NCI-H128 (cell line): ENCODE measurements at regions not wholly inside any gene's neighbourhood (a gene's known extent, or its start where the extent isn't known, plus 50 kb on each side); places are given as distances from the start of the nearest gene placed in this dataset.
"Not testable (repeated sequence)": the region's sequence is repeated elsewhere in the genome, so short reads cannot be mapped to it uniquely, and the experiment has no call there.

Experiments used
- DNase-seq: peaks from one replicate; lab custom pipeline; 2025; ENCODE audit not compliant: unreplicated experiment; lab: John Stamatoyannopoulos, UW

DNA sequence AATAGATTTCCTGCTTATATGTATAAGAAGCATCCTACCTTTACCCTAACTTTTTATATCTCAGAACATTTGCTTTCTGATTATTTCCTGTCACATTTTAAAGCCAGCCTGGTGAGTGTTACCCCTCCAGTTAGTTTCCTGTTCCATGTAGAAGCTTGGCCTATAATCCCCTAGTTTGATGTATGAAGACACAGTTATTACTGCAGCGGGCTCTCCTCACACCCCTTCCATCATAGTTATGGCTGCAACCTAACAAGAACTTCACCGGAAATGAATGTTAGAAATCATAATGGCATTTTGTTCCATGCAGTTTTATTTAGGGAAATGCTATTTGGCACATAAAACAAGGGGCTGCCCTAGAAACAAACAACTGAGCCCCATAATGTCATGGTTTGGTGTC is 400.2 kb upstream of the SETBP1 start:
- DNase-seq: no peak

DNA sequence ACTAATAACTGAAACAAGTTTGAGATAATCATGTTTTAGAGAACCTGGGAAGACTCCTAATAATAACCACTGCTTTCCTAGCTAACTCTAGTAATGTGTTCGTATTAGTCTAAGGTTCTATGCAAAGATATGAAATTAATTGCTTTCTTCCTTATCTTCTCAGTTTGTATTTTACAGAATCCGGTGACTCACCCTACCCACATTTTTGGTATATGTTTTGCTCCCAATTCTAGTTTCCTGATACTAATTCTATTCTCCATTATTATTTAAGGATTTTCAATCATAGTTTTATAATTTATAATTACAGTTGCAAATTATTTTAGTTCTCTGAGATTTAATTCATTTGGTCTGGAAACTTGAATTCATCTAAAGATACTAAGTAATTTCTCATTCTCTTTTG is 394.6 kb upstream of the SETBP1 start:
- no peak for DNase-seq

DNA sequence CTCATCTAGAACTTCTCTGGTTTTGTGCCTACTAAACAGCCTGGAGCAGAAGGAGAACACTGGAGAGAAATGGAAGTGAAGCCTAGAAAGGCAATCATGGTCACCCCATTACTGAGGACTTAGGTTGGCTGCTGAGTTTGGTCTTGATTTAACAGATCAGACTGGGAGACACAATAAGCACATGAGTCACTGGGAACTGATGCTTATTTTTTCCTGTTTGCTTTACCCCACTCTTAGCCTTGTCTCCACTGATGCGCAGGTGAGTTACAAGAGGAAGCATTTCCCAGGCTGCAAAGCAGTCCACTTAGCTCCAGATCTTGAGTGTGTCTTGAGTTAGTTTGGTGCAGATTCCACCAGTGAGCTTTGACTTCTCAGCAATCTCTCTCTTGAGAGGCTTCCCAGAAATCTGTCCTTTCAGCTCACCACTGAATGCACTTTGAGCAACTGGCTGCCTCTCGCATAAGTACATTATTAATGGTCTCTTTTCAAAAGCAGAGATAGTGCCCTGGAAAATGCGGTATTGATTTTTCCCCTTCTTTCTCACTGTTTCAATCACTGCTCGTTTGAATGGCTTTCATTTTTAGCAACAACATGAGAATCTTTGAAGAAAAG is 390.2 kb upstream of the SETBP1 start:
- DNase-seq: no peak

DNA sequence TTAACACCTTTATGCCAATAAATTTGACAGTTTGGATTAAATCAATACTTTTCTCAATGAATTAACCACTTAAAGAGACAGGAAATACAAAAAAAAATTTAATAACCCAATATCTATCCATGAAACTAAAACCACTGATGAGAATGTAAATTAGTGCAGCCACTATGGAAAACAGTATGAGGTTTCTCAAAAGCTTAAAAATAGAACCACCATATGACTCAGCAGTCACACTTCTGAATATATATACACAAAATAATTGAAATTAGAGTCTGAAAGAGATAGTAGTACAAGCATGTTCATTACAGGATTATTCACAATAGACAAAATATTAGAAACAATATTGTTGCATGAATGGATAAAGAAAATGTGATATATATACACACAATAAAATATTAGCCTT is 382.1 kb upstream of the SETBP1 start:
- no peak for DNase-seq

DNA sequence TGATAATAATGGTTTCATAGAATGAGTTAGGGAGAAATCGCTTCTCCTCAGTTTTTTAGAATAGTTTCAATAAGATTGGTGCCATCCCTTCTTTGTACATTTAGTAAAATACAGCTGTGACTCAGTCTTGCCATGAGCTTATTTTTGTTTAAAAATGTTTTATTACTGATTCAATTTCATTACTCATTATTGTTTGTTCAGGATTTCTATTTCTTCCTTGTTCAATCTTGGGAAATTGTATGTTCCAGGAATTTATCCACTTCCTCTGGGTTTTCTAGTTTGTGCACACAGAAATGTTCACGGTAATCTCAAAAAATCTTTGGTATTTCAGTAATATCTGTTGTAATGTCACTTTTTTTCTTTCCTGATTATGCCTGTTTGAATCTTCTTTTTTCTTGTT is 371.5 kb upstream of the SETBP1 start:
- no peak for DNase-seq

DNA sequence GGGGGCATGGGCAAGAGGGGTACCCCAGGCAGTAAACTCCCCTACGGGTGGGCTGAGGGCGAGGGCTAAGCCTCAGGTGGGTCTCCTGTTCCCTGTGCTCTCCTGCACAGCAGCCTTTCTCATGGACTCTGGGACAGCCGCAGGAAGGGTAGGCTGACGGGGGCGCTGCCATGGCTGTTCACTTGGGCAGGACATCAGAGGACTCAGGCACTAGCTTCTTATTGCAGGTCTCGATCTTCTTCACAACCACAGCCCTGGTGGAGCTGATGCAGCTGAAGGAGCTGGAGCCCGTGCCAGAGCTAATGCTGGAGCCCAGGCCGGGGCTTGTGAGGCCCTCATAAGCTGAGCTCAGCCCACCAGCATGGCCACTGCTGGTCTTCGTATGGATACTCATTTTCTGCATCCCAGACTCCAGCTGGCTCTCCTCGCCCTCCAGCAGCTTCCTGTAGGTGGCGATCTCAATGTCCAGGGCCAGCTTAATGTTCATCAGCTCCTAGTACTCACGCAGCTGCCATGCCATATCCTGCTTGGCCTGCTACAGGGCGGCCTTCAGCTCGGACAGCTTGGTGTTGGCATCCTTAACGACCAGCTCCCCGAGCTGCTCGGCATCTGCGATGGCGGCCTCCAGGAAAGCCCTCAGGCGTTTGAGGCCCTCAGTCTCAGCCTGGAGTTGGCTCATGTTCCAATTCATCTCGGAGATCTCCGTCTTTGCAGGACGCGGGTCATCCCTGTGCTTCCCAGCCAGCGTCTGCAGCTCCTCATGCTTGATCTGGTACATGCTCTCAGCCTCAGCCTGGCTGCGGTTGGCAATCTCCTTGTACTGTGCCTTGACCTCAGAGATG is 359.8 kb upstream of the SETBP1 start:
- DNase-seq: no peak

DNA sequence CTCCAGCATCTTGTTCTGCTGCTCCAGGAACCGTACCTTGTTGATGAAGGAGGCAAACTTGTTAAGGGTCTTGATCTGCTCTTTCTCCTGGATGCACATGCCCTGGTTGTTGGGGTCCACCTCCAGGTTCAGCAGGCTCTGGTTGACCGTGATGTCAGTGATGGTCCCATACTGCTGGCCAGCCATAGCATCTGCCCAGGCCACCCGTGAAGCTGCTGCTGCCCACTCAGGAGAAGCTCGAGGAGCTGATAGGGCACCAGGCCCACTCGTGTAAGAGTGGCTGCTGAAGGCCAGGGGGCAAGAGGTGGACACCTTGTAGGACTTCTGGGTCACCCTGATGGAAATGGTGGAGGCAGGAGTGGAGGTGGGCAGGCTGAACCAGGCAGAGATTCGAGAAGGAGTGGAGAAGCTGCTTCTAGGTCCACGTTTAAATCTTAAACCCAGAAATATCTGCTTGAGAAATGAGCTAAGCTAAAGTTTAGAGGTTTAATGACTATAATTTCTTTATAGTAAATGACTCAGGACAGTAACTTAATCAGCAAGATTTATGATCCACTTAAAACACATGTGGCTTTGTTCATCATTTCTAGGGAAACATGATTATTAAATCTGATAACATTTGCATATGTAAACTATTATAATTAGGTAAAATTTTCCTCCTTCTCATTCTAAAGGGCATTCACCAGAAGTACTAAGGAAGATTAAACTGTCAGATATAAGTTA is 358.7 kb upstream of the SETBP1 start:
- no peak for DNase-seq

DNA sequence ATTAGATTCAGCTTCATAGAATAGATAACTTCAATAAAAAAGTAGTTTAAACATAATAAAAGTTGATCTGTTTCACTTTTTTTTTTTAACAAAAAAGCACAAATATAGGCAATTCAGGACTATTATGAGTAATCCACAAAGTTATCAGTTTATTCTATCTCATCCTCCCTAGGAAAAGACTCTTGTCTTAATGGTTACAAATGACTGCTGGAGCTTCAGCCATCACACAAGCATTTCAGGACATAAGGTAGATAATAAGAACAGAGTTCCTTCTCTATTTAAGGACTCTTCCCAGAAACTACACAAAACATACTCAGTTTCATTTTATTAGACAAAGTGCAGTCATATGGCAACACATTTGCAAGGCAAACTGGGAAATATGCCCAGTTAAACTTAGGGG is 357.6 kb upstream of the SETBP1 start:
- no peak for DNase-seq

DNA sequence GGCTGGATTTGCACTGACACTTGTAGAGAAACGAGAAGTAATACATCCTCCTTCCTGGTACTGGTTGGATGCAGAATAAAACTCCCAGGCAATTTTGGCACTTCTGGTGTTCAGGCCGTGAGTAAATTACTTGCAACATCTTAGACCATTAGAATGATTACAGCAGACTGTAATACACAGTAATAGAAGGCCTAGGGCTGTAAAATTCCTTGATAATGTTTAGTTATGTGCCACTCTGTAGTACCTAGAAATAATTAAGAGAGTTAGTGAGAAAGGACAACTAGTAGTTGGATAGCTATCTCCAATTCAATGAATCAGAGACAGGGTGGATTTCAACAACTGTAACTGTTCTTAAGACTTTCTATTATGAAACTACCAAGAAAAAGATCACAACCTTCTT is 356.3 kb upstream of the SETBP1 start:
- DNase-seq: no peak

DNA sequence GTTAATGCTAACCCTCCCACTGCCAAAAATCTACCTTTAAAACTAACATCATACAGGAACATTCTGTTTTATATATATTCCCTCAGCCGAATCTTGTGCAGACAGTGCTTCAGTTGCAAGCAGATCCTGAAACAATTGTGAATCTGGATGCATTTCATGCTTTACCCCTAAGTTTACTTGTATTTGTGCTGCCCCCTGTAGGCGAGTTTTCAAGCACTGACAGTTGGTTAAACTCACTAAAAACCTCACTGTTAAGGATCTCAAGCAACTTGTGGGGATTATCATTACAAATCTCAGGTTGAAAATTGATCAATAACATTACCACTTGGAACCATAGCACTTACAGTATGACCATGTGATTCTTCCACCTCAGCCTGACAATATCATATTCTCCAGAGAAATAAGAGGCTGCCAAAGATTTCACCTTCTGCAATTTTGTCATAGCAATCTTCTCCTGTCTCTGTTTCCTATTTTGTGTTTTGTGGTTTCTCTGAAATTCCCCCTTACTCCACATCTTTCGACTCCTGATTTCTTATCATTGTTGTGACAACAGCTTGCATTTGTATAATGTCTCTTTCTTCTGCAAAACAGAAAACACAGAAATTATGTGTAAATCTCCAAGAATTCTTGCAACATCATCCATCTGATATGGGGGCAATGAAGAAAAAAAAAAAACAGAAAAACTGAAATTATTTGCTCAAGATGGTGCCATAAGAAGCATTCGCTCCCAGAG is 354.6 kb upstream of the SETBP1 start:
- DNase-seq: peak; percentile 17

DNA sequence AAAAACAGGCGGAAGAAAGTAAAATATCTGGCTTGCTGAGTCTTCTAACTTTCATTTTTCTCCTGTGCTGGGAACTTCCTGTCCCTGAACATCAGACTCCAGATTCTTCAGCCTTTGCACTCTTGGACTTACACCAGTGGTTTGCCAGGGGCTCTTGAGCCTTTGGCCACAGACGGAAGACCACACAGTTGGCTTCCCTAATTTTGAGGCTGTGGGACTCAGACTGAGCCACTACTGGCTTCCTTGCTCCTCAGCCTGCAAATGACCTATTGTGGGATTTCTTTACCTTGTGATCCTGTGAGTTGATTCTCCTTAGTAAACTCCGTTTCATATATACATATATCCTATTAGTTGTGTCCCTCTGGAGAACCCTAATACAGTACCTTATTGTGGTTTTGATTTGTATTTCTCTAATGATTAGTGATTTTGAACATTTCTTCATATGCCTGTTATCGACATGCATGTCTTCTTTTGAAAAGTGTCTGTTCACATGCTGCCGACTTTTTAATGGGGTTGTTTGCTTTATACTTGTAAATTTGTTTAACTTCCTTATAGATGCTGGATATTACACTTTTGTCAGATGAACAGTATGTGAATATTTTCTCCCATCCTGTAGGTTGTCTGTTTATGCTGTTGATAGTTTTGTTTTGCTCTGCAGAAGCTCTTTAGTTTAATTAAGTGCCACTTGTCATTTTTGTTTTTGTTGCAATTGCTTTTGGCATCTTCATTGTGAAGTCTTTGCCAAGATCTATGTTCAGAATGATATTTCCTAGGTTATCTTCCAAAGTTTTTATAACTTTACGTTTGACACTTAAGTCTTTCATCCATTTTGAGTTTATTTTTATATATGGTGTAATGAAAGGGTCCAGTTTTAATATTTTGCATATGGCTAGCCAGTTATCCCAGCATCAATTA is 348.8 kb upstream of the SETBP1 start:
- no peak for DNase-seq

DNA sequence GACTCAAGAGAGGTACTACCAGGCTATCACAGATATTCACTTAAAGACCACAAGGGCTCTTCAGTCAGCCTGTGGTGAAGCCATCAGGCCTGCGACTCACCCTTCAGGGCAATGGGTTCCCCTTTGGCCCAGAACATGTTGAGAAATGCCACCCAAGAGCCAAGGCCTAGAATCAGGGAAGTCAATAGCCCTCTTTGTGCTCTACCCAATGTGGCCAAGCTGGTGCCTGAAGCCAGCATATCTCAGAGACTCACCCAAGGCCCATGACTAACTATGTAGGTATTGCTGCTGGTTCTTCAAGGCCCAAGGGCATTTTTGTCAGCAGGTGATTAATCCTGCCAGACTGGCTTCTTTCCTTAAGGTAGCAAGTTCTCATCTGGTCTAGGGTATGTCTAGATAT is 338.9 kb upstream of the SETBP1 start:
- no peak for DNase-seq

DNA sequence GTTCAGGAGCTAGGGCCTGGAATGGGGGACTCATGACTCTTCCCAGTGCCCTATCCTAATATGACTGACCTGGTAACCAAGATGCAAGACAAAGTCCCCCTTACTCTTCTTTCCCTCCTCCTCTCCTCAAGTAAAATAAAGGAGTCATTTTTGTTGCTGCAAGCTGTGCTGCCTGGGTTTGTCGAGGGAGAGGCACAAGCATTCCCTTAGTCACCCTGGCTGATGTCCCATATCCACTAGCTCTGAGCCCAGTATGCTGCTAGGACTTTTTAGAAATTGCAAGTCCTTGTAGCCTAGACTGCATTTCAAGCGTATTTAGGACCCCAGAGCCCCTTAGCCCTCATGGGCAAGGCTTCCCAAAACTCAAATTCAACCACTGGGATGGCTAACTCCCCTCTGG is 338.5 kb upstream of the SETBP1 start:
- DNase-seq: no peak

DNA sequence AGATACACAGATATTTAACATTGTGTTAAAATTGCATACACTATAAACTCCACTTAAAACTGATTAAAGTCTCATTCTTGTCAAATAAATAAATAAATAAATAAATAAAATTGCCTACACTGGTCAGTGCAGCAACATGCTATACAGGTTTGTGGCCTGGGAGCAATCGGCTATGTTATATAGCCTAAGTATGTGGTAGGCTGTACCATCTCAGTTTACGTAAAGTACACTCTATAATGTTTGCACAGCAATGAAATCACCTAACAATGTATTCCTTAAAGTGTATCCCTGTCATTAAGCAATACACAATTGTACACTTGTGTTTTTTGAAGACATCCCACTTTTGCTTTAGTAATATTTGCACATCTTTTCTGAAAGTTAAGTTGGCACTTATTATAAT is 337.7 kb upstream of the SETBP1 start:
- no peak for DNase-seq

DNA sequence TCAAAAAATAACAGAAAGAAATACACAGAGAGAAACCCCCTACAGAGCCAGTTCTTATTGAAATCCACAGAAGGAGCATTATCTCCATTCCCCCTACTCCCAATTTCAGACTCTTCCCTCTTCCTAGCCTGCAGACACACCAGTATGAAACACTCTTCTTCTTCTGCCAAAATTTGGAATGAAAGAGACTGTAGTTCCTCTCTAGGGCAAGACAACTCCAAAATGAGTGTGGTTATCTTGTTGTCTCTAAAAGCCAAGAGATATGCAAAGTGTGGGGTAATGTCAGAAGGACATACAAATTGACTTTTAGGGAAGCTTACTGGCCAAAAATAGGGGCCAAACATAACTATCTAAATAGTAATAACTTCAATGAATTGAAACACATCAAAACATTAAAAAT is 337.1 kb upstream of the SETBP1 start:
- DNase-seq: no peak

DNA sequence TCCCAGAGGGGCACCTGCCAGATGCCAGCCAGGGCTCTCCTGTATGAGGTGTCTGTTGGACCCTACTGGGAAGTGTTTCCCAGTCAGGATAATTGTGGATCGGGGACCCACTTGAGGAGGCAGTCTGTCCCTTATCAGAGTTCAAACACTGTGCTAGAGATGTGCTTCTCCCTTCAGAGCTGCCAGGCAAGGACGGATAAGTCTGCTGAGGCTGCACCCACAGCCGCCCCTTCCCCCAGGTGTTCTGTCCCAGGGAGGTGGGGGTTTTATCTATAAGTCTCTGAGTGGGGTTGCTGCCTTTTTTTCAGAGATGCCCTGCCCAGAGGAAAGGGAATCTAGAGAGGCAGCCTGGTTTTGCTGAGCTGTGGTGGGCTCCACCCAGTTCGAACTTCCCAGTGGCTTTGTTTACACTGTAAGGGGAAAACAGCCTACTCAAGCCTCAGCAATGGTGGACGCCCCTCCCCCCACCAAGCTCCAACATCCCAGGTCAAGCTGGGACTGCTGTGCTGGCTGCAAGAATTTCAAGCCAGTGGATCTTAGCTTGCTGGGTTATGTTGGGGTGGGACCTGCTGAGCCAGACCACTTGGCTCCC is 324.0 kb upstream of the SETBP1 start:
- no peak for DNase-seq

DNA sequence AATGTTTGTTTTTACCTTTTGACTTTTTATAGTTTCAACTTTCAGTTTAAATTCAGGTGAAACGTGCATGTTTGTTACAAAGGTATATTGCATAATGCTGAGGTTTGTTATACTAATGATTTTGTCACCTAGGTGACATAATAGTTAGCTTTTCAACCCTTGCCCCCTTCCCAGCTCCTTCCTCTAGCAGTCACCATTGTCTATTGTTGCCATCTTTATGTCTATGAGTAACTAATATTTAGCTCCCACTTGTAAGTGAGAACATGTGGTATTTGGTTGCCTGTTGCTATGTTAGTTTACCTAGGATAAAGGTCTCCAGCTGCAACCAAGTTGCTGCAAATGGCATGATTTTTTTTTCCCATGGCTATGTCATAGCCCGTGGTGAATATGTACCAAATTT is 322.3 kb upstream of the SETBP1 start:
- no peak for DNase-seq

DNA sequence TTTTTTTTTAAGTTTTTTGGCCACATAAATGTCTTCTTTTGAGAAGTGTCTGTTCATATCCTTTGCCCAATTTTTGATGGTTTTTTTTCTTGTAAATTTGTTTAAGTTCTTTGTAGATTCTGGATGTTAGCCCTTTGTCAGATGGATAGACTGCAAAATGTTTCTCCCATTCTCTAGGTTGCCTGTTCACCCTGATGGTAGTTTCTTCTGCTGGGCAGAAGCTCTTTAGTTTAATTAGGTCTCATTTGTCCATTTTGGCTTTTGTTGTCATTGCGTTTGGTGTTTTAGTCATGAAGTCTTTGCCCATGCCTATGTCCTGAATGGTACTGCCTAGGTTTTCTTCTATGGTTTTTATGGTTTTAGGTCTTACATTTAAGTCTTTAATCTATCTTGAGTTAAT is 320.9 kb upstream of the SETBP1 start:
- not testable (repeated sequence) for DNase-seq

DNA sequence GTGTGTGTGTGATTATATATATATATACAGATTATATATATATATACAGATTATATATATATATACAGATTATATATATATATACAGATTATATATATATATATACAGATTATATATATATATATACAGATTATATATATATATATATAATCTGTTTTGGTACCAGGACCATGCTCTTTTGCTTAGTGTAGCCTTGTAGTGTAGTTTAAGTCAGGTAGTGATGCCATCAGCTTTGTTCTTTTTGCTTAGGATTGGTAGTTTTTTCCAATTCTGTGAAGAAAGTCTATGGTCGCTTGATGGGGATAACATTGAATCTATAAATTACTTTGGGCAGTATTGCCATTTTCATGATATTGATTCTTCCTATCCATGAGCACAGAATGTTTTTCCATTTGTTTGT is 318.5 kb upstream of the SETBP1 start:
- DNase-seq: not testable (repeated sequence)

DNA sequence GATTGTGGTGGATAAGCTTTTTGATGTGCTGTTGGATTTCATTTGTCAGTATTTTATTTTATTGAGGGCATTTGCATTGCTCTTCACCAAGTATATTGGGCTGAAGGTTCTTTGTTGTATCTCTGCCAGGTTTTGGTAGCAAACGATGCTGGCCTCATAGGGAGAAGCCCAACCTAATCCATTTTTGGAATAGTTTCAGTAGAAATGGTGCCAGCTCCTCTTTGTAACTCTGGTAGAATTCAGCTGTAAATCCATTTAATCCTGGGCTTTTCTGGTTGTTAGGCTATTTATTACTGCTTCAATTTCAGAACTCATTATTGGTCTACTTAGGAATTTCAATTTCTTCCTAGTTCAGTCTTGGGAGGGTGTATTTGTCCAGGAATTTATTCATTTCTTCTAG is 309.8 kb upstream of the SETBP1 start:
- DNase-seq: no peak
